Left lung (tissue), 4 donors: ENCODE measurements at regions not wholly inside any gene's neighbourhood (a gene's known extent, or its start where the extent isn't known, plus 50 kb on each side); places are given as distances from the start of the nearest gene placed in this dataset.

Experiments
- ATAC-seq: fragments of 200-7000 bp; cut with Tn5 transposase; one replicate; pipeline ENCODE4 v1.9.1; 2020; ENCODE audit warnings: moderate library complexity
- DNase-seq, 4 donors: peaks; one replicate each; pipeline ENCODE4 v3.0.0-alpha.2; 2013 to 2020
- H3K27ac ChIP-seq, 2 donors: fragments of 200-600 bp; sonication (generic) in 1 of 2; one replicate each; pipeline versions ENCODE4 v1.5.0 to v1.8.0; 2020 to 2021
- H3K27me3 ChIP-seq, 2 donors: fragments of 200-600 bp; sonication (generic) in 1 of 2; one replicate each; pipeline versions ENCODE4 v1.5.0 to v1.8.0; 2020 to 2021
- H3K36me3 ChIP-seq, 2 donors: fragments of 200-600 bp; sonication (generic) in 1 of 2; one replicate each; pipeline versions ENCODE4 v1.5.0 to v1.8.0; 2020 to 2021
- H3K4me1 ChIP-seq, 2 donors: fragments of 200-600 bp; one replicate each; pipeline ENCODE4 v1.8.0; 2021
- H3K4me3 ChIP-seq, 2 donors: fragments of 200-600 bp; sonication (generic) in 1 of 2; one replicate each; pipeline versions ENCODE4 v1.5.0 to v1.8.0; 2020 to 2021; ENCODE audit warnings: mild to moderate bottlenecking in 1 of 2
- H3K9me3 ChIP-seq, 2 donors: fragments of 200-600 bp; sonication (generic) in 1 of 2; one replicate each; pipeline versions ENCODE4 v1.5.0 to v1.8.0; 2020 to 2021
- intact Hi-C, 2 donors: fragments of 100-400 bp; cut with DNase I; formaldehyde crosslinking; loops; one replicate each; pipeline versions ENCODE4 v1.11.2 to v1.14.2; 2022
- TF ChIP-seq, protein P1 (sequence below), 2 donors: fragments of 200-600 bp; sonication (generic) in 1 of 2; IDR thresholded peaks; one replicate each; pipeline versions ENCODE4 v1.5.0 to v1.8.0; 2021; ENCODE audit warnings: antibody characterized with exemption in 2 of 2
- donor health status: DM: no; HTN: yes; CAD: no.
- donor health status: DM: no; HTN: no; CAD: no.

DNA sequence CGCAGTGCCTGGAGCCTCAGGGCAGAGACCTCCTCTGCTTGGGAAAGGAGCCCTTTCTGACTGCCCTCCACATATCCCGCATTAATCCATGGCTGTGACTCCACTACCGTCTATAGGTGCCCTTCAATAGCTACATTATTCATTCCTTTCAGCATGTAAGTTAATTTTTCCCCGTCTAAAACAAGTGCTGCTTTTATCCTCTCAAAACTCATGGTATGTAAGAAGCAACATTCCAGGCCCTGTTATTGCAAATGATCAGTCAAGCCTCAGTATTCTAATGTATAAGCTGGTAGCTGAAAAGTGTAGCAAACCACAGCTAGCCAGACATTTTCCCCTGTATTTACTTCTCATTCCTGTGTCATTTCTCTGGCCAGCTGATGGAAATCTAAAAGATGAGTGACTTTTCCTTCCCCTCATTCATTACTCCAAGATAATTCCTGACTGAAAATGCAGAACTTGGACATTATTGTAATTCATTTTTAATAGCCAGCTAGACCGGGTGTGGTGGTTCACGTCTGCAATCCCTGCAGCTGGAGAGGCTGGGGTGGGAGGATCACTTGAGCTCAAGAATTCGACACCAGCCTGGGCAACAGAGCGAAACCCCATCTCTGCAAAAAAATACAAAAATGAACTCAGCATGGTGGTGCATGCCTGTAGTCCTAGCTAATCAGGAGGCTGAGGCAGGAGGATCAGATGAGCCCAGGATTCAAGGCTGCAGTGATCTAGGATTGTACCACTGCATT, 88.5 kb upstream of the SOD1 start:
- ATAC-seq (no peak), DNase-seq (no peak)
- Histone ChIP-seq H3K4me1 (no peaks in the 10 kb centered on the region), H3K36me3 (no peaks in the 10 kb centered on the region), H3K9me3 (peaks cover 0 to 12% of the 10 kb centered on the region in 2 donors), H3K27me3 (no peaks in the 10 kb centered on the region), H3K27ac (no peak overlapping the region), H3K4me3 (no peak overlapping the region)
- intact Hi-C loops: loop anchor here in 1 of 2 donors (10.0 kb wide), 1 partner anchor 226 kb away; the partner anchor contains the start of gene TIAM1
- TF ChIP-seq, protein P1, sequence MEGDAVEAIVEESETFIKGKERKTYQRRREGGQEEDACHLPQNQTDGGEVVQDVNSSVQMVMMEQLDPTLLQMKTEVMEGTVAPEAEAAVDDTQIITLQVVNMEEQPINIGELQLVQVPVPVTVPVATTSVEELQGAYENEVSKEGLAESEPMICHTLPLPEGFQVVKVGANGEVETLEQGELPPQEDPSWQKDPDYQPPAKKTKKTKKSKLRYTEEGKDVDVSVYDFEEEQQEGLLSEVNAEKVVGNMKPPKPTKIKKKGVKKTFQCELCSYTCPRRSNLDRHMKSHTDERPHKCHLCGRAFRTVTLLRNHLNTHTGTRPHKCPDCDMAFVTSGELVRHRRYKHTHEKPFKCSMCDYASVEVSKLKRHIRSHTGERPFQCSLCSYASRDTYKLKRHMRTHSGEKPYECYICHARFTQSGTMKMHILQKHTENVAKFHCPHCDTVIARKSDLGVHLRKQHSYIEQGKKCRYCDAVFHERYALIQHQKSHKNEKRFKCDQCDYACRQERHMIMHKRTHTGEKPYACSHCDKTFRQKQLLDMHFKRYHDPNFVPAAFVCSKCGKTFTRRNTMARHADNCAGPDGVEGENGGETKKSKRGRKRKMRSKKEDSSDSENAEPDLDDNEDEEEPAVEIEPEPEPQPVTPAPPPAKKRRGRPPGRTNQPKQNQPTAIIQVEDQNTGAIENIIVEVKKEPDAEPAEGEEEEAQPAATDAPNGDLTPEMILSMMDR (IDR thresholded peaks at IDR 0.05): no peak

DNA sequence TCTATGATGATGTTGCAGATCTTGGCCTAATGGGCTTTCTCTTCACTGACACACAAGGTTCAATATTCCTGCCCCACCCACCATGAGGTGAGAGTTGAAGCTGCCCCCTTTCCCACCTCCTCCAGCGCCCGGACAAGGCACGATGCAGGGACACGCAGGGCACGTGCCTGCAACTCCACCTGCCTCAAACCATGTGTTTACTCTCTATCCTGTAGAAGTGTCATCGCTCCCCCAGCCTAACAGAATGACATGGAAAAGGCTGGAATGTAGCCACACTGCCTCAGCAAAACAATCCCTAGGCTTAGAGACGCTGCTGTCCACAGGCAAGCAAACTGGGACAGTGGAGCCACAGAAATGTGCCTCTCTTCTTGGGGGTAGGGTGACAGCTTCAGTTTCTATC, 92.9 kb upstream of the SOD1 start:
- no peaks in the 10 kb centered on the region for H3K36me3 ChIP-seq
- no peak overlapping the region for H3K4me3 ChIP-seq
- no peak overlapping the region for H3K27ac ChIP-seq
- no peaks in the 10 kb centered on the region for H3K9me3 ChIP-seq
- intact Hi-C loops: no loop called here
- no peaks in the 10 kb centered on the region for H3K27me3 ChIP-seq
- DNase-seq (no peak), ATAC-seq (no peak)
- TF ChIP-seq, protein P1 (IDR thresholded peaks at IDR 0.05): no peak
- no peaks in the 10 kb centered on the region for H3K4me1 ChIP-seq

DNA sequence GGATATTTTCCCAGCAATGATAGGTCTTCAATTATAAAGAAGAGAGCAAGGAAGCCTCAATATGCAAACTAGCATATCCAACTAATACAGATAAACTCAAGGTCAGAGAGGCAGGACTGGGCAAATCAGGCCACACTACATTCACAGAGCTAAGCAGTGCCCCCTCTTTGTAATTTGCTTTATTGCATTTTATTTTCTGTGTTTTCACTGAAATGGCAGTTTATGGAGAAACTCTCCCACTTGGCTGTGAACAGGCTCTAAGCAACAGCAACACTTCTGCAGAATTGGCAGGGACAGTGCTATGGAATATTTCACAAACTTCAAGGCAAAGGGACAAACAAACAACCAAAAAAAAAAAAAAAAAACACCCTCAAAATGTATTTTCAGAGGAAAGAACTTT, 93.4 kb upstream of the SOD1 start:
- Histone ChIP-seq H3K27me3 (peaks cover 0 to 2% of the 10 kb centered on the region in 2 donors), H3K27ac (no peak overlapping the region), H3K36me3 (no peaks in the 10 kb centered on the region), H3K4me1 (no peaks in the 10 kb centered on the region), H3K4me3 (no peak overlapping the region), H3K9me3 (no peaks in the 10 kb centered on the region)
- intact Hi-C loops: no loop called here
- ATAC-seq: no peak
- peak in 1 of 4 donors; percentile 77 for DNase-seq
- TF ChIP-seq, protein P1 (IDR thresholded peaks at IDR 0.05): no peak

DNA sequence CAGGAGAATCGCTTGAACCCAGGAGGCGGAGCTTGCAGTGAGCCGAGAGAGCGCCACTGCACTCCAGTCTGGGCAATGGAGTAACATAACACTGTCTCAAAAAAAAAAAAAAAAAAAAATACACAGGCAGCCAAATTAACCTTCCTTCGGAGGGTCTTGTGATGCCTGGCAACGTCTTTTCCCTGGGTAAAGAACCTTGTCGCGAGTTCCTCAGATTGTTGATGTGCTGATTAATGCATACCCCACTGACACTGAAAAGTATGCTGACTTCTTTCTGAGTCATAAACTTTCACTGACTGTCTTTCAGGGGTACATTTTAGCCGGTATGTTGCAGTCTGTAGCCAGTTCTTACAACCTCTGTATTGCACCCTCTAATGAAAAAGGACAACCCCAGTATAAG, 95.1 kb upstream of the SOD1 start:
- intact Hi-C loops: no loop called here
- ATAC-seq (no peak), DNase-seq (no peak)
- Histone ChIP-seq H3K4me3 (no peak overlapping the region), H3K36me3 (no peaks in the 10 kb centered on the region), H3K9me3 (no peaks in the 10 kb centered on the region), H3K27me3 (peaks cover 6 to 18% of the 10 kb centered on the region in 2 donors), H3K27ac (no peak overlapping the region), H3K4me1 (peaks cover 0 to 5% of the 10 kb centered on the region in 2 donors)
- TF ChIP-seq, protein P1 (IDR thresholded peaks at IDR 0.05): no peak

DNA sequence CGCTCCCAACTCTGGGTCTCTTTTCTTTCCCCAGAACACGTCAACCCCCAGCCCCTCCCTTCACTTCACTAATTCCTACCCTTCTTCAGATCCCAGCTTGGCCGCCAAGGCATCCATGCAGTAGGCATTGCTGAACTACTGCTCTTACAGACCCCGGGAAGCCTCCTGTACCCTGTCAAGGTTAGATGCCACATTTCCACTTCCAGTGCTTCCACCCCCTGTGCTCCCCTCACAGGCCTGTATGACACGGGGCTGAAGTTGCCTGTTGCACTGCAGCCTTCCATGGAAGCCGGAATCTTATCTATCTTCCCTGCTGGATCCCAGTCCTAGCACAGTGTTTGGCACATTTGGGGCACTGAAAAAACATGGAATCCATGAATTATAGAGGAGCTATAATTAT, 99.0 kb upstream of the SOD1 start:
- peaks cover 23 to 58% of the 10 kb centered on the region in 2 donors for H3K27me3 ChIP-seq
- TF ChIP-seq, protein P1 (IDR thresholded peaks at IDR 0.05): no peak
- H3K4me3 ChIP-seq: no peak overlapping the region
- no peak overlapping the region for H3K27ac ChIP-seq
- H3K9me3 ChIP-seq: no peaks in the 10 kb centered on the region
- ATAC-seq (no peak), DNase-seq (no peak)
- peaks cover 11 to 25% of the 10 kb centered on the region in 2 donors for H3K4me1 ChIP-seq
- no peaks in the 10 kb centered on the region for H3K36me3 ChIP-seq
- intact Hi-C loops: no loop called here
